ENCODE measurements at regions not wholly inside any gene's neighbourhood (a gene's known extent, or its start where the extent isn't known, plus 50 kb on each side); places are given as distances from the start of the nearest gene placed in this dataset.

- no peaks in the 10 kb centered on the region for H3K9me3 Mint-ChIP-seq
- no peak for TF ChIP-seq CTCF (IDR thresholded peaks at IDR 0.05; ENCODE audit: unreplicated experiment in 3 of 3)
- no peaks in the 10 kb centered on the region for H3K27me3 Mint-ChIP-seq (ENCODE audit: low read depth)
- H3K4me3 Mint-ChIP-seq, result no peak overlapping the region
- no peaks in the 10 kb centered on the region for H3K36me3 Mint-ChIP-seq (ENCODE audit: low read depth)
- no peak overlapping the region for H3K27ac Mint-ChIP-seq
- H3K4me1 Mint-ChIP-seq, result peaks cover 5% of the 10 kb centered on the region
These were observed 513.0 kb downstream of the PTPRC start for GRCh38 chr1:199151634-199152425.

GRCh38 chr1:199152676-199153075 is 513.8 kb downstream of the PTPRC start:
- Mint-ChIP-seq H3K36me3 (ENCODE audit: low read depth) (no peaks in the 10 kb centered on the region), H3K4me3 (no peak overlapping the region), H3K27me3 (ENCODE audit: low read depth) (no peaks in the 10 kb centered on the region), H3K27ac (no peak overlapping the region), H3K9me3 (no peaks in the 10 kb centered on the region), H3K4me1 (peaks cover 5% of the 10 kb centered on the region)
- no peak for TF ChIP-seq CTCF (IDR thresholded peaks at IDR 0.05; ENCODE audit: unreplicated experiment in 3 of 3)

GRCh38 chr1:199155166-199156019 is 516.6 kb downstream of the PTPRC start:
- Mint-ChIP-seq H3K9me3 (no peaks in the 10 kb centered on the region), H3K27me3 (ENCODE audit: low read depth) (no peaks in the 10 kb centered on the region), H3K36me3 (ENCODE audit: low read depth) (no peaks in the 10 kb centered on the region), H3K27ac (no peak overlapping the region), H3K4me3 (no peak overlapping the region), H3K4me1 (peaks cover 5% of the 10 kb centered on the region)
- no peak for TF ChIP-seq CTCF (IDR thresholded peaks at IDR 0.05; ENCODE audit: unreplicated experiment in 3 of 3)

- Mint-ChIP-seq H3K27me3 (ENCODE audit: low read depth) (no peaks in the 10 kb centered on the region), H3K9me3 (no peaks in the 10 kb centered on the region), H3K4me3 (no peak overlapping the region)
These were observed 518.7 kb downstream of the PTPRC start for GRCh38 chr1:199157494-199157893.

GRCh38 chr1:199160521-199161318 is 521.9 kb downstream of the PTPRC start:
- H3K9me3 Mint-ChIP-seq, result no peaks in the 10 kb centered on the region
- H3K27ac Mint-ChIP-seq, result peak overlapping the region in 1 of 3 experiments; percentile 66
- no peaks in the 10 kb centered on the region for H3K27me3 Mint-ChIP-seq (ENCODE audit: low read depth)
- no peaks in the 10 kb centered on the region for H3K4me1 Mint-ChIP-seq
- no peak for TF ChIP-seq CTCF (IDR thresholded peaks at IDR 0.05; ENCODE audit: unreplicated experiment in 3 of 3)
- no peaks in the 10 kb centered on the region for H3K36me3 Mint-ChIP-seq (ENCODE audit: low read depth)
- H3K4me3 Mint-ChIP-seq, result no peak overlapping the region

More at GRCh38 chr1:199157494-199157893, 518.7 kb downstream of the PTPRC start:
- Mint-ChIP-seq H3K36me3 (ENCODE audit: low read depth) (no peaks in the 10 kb centered on the region), H3K27ac (no peak overlapping the region), H3K4me1 (no peaks in the 10 kb centered on the region)
- no peak for TF ChIP-seq CTCF (IDR thresholded peaks at IDR 0.05; ENCODE audit: unreplicated experiment in 3 of 3)
